Esophagus squamous epithelium (tissue), 5 donors: ENCODE measurements at regions not wholly inside any gene's neighbourhood (a gene's known extent, or its start where the extent isn't known, plus 50 kb on each side); places are given as distances from the start of the nearest gene placed in this dataset.

Experiments
- DNase-seq: peaks from one replicate; lab custom pipeline; 2025; lab: John Stamatoyannopoulos, UW
- H3K27ac ChIP-seq, 4 donors: fragments of 200-600 bp; sonication (generic); one replicate each; pipeline ENCODE4 v1.5.1; 2016 to 2019; ENCODE audit warnings: mild to moderate bottlenecking in 1 of 4
- H3K27me3 ChIP-seq, 4 donors: fragments of 200-600 bp; sonication (generic); 1 replicate in 3 of 4; 2 replicates in 1 of 4; pipeline versions ENCODE4 v1.5.1 to v1.6.0; 2017 to 2021; ENCODE audit warnings: antibody characterized with exemption in 1 of 4
- H3K36me3 ChIP-seq, 3 donors: fragments of 200-600 bp; sonication (generic); one replicate each; pipeline ENCODE4 v1.5.1; 2016 to 2019
- H3K4me1 ChIP-seq, 3 donors: fragments of 200-600 bp; sonication (generic); one replicate each; pipeline ENCODE4 v1.5.1; 2017 to 2019
- H3K4me3 ChIP-seq, 4 donors: fragments of 200-600 bp; sonication (generic); 1 replicate in 3 of 4; 2 replicates in 1 of 4; pipeline ENCODE4 v1.5.1; 2016 to 2019; ENCODE audit warnings: mild to moderate bottlenecking in 2 of 4, moderate library complexity in 1 of 4
- H3K9me3 ChIP-seq, 3 donors: fragments of 200-600 bp; sonication (generic); one replicate each; pipeline ENCODE4 v1.5.1; 2016 to 2019
- POLR2A ChIP-seq, 4 donors: fragments of 450-650 bp; IDR thresholded peaks; one replicate each; pipeline ENCODE4 v1.6.1; 2017; ENCODE audit warnings: antibody characterized with exemption in 4 of 4, mild to moderate bottlenecking in 4 of 4, moderate library complexity in 3 of 4
- WGBS, 2 donors: methylation state at CpG; one replicate each; pipeline ENCODE4 v1.1.5; 2018; 5-methylcytosine and 5-hydroxymethylcytosine counted together
- intact Hi-C: fragments of 100-400 bp; cut with DNase I; formaldehyde crosslinking; loops from one replicate; pipeline ENCODE4 v1.15.0; 2022
- TF ChIP-seq, protein P1 (sequence below), 6 experiments: fragments of 450-650 bp in 4 of 6; fragments of 200-600 bp in 2 of 6; sonication (generic) in 2 of 6; IDR thresholded peaks; one replicate each; pipeline ENCODE4 v1.5.1; 2016 to 2019; ENCODE audit warnings: antibody characterized with exemption in 6 of 6, mild to moderate bottlenecking in 4 of 6, moderate library complexity in 4 of 6
- donor health status: DM: yes; HTN: yes; CAD: no.

DNA sequence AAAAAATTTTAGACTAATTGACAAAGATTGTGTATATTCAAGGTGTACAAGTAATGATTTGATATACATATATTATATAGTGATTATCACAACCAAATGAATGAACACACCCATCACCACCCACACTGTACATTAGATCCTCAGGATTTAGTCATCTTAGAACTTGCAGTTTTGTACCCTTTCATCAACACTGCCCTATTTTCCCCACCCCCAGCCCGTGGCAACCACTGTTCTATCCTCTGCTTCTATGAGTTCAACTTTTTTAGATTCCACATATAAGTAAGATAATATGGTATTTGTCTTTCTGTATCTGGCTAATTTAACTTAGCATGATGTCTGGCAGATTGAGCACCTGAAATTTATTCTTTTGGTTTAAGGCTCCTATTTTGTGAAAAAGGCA, 173.6 kb downstream of the IER5 start:
- TF ChIP-seq POLR2A (IDR thresholded peaks at IDR 0.05), result no peak
- TF ChIP-seq, protein P1, sequence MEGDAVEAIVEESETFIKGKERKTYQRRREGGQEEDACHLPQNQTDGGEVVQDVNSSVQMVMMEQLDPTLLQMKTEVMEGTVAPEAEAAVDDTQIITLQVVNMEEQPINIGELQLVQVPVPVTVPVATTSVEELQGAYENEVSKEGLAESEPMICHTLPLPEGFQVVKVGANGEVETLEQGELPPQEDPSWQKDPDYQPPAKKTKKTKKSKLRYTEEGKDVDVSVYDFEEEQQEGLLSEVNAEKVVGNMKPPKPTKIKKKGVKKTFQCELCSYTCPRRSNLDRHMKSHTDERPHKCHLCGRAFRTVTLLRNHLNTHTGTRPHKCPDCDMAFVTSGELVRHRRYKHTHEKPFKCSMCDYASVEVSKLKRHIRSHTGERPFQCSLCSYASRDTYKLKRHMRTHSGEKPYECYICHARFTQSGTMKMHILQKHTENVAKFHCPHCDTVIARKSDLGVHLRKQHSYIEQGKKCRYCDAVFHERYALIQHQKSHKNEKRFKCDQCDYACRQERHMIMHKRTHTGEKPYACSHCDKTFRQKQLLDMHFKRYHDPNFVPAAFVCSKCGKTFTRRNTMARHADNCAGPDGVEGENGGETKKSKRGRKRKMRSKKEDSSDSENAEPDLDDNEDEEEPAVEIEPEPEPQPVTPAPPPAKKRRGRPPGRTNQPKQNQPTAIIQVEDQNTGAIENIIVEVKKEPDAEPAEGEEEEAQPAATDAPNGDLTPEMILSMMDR (IDR thresholded peaks at IDR 0.05), result no peak
- Histone ChIP-seq H3K27me3 (peaks cover 0 to 56% (median under 1%) of the 10 kb centered on the region in 4 donors), H3K4me1 (no peaks in the 10 kb centered on the region), H3K9me3 (no peaks in the 10 kb centered on the region), H3K4me3 (no peak overlapping the region), H3K36me3 (no peaks in the 10 kb centered on the region), H3K27ac (no peak overlapping the region)
- WGBS, 2 donors, result 0 to 11% methylated on average over 1 of the region's 1 CpG
- intact Hi-C loops, result no loop called here
- no peak for DNase-seq

DNA sequence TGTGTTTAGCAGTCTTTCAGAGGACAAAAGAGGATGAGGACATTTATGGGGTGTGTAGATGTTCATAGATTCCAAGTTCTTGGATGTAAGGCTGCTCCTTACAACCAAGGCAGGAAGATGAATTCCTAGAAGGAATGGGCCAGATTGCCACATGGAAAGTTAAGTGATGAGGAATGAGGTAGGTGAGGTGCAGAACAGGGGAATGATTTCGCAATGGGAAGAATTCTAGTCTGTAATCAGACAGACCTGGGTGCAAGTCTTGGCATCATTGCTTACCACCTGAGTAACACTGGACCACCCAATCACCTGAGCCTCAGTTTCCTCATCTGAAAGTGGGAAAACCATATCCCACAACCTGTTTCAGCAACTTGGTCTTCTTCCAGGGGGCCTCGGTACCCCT, 174.9 kb downstream of the IER5 start:
- TF ChIP-seq, protein P1 (IDR thresholded peaks at IDR 0.05), result no peak
- TF ChIP-seq POLR2A (IDR thresholded peaks at IDR 0.05), result no peak
- Histone ChIP-seq H3K27me3 (peaks cover 0 to 42% (median 2%) of the 10 kb centered on the region in 4 donors), H3K36me3 (no peaks in the 10 kb centered on the region), H3K27ac (no peak overlapping the region), H3K4me3 (no peak overlapping the region), H3K4me1 (no peaks in the 10 kb centered on the region), H3K9me3 (no peaks in the 10 kb centered on the region)
- WGBS, 2 donors, result 66 to 94% methylated on average over 2 of the region's 2 CpGs
- DNase-seq, result no peak
- intact Hi-C loops, result no loop called here

DNA sequence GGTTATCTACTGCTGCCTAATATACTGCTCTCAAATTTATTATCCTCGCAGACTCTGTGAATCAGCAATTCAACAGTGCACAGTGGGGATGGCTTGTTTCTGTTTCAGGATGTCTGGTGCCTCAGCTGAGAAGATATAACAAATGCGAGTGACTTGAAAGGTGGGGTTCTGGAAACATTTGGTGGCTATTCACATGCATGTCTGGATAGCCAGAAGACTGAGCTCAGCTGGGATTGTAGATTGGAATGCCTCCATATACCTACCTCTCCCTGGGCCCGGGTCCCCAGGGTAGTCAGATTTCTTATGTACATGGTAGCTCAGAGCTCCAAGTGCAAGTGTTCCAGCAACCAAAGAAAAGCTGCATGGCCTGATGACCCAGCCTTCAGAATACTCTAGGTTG, 176.3 kb downstream of the IER5 start:
- intact Hi-C loops, result no loop called here
- no peak for TF ChIP-seq POLR2A (IDR thresholded peaks at IDR 0.05)
- TF ChIP-seq, protein P1 (IDR thresholded peaks at IDR 0.05), result no peak
- H3K9me3 ChIP-seq, result no peaks in the 10 kb centered on the region
- H3K36me3 ChIP-seq, result no peaks in the 10 kb centered on the region
- peaks cover 0 to 34% (median 2%) of the 10 kb centered on the region in 4 donors for H3K27me3 ChIP-seq
- H3K4me3 ChIP-seq, result no peak overlapping the region
- no peak for DNase-seq
- 65 to 83% methylated on average over 2 to 3 of the region's 3 CpGs for WGBS, 2 donors
- no peak overlapping the region for H3K27ac ChIP-seq
- H3K4me1 ChIP-seq, result no peaks in the 10 kb centered on the region

DNA sequence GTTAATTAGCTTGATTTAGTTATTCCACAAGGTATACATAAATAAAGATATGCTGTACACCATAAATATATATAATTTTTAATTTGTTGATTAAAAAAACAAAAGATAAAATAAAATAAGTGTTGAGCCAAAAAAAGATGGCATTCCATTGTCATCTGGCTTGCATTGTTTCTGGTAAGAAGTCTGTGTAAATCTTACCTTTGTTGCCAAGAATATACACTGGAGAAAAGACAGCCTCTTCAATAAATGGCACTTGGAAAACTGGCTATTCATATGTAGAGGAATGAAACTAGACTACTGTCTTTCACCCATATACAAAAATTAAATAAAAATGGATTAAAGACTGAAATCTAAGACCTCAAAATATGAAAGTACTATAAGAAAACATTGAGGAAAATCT, 196.5 kb downstream of the IER5 start:
- no peaks in the 10 kb centered on the region for H3K4me1 ChIP-seq
- intact Hi-C loops, result no loop called here
- peaks cover 0 to 7% (median 0%) of the 10 kb centered on the region in 4 donors for H3K27me3 ChIP-seq
- no peak for DNase-seq
- H3K9me3 ChIP-seq, result peaks cover 0 to 30% (median 13%) of the 10 kb centered on the region in 3 donors
- H3K4me3 ChIP-seq, result no peak overlapping the region
- no peaks in the 10 kb centered on the region for H3K36me3 ChIP-seq
- no peak for TF ChIP-seq POLR2A (IDR thresholded peaks at IDR 0.05)
- TF ChIP-seq, protein P1 (IDR thresholded peaks at IDR 0.05), result no peak
- H3K27ac ChIP-seq, result no peak overlapping the region

DNA sequence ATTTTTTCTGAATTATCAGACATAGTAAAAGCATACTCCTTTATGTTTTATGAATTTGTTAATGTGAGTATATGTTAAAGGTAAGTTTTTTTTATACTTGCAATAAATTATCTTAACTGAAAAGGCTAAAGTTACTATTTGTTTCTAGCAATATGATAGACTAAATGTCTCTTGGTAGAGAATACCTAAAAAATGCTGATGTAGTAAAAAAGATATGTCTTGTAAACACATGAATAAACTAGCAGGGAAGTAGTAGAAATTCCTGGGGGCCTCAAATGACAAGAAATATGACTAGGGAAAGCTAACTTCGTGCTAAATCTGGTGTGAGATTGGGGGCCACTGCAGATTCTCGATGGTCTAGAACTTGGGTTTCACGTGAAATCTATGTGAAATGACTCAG, 188.1 kb upstream of the CACNA1E start:
- intact Hi-C loops, result no loop called here
- WGBS, 2 donors, result 70 to 76% methylated on average over 3 of the region's 3 CpGs

More for the DNA sequence above, 188.1 kb upstream of the CACNA1E start:
- no peak overlapping the region for H3K4me3 ChIP-seq
- H3K36me3 ChIP-seq, result no peaks in the 10 kb centered on the region
- DNase-seq, result no peak
- H3K27ac ChIP-seq, result no peak overlapping the region
- H3K9me3 ChIP-seq, result no peaks in the 10 kb centered on the region
- H3K27me3 ChIP-seq, result peaks cover 0 to 17% (median 0%) of the 10 kb centered on the region in 4 donors
- H3K4me1 ChIP-seq, result no peaks in the 10 kb centered on the region
- no peak for TF ChIP-seq POLR2A (IDR thresholded peaks at IDR 0.05)
- TF ChIP-seq, protein P1 (IDR thresholded peaks at IDR 0.05), result no peak
